Spleen (tissue), 11 donors: ENCODE measurements at regions not wholly inside any gene's neighbourhood (a gene's known extent, or its start where the extent isn't known, plus 50 kb on each side); places are given as distances from the start of the nearest gene placed in this dataset.

Source experiments
- DNase-seq: peaks from one replicate; pipeline ENCODE4 v3.0.0-alpha.2; 2020
- H3K27ac ChIP-seq, 8 donors: fragments of 200-600 bp; sonication (generic) in 7 of 8; 1 replicate in 4 of 8; 2 replicates in 4 of 8; pipeline versions ENCODE4 v1.5.0 to v1.8.0; 2016 to 2021; ENCODE audit warnings: inconsistent platforms in 4 of 8, mild to moderate bottlenecking in 4 of 8, moderate library complexity in 1 of 8
- H3K27me3 ChIP-seq, 7 donors: fragments of 200-600 bp; sonication (generic) in 6 of 7; replicated peaks in 1 of 7; 1 replicate in 4 of 7; 2 replicates in 3 of 7; pipeline versions ENCODE4 v1.5.0 to v1.8.0; 2016 to 2021; ENCODE audit warnings: inconsistent platforms in 3 of 7, mild to moderate bottlenecking in 1 of 7
- H3K36me3 ChIP-seq, 6 donors: fragments of 200-600 bp; sonication (generic) in 5 of 6; 1 replicate in 4 of 6; 2 replicates in 2 of 6; pipeline versions ENCODE4 v1.5.0 to v1.8.0; 2016 to 2021; ENCODE audit warnings: inconsistent platforms in 2 of 6
- H3K4me1 ChIP-seq, 6 donors: fragments of 200-600 bp; sonication (generic) in 5 of 6; 1 replicate in 3 of 6; 2 replicates in 3 of 6; pipeline versions ENCODE4 v1.5.0 to v1.8.0; 2016 to 2021; ENCODE audit warnings: inconsistent platforms in 3 of 6
- H3K4me3 ChIP-seq, 8 donors: fragments of 200-600 bp; sonication (generic) in 7 of 8; 1 replicate in 4 of 8; 2 replicates in 4 of 8; pipeline versions ENCODE4 v1.5.0 to v1.8.0; 2016 to 2021; ENCODE audit warnings: inconsistent platforms in 4 of 8, mild to moderate bottlenecking in 4 of 8, moderate library complexity in 2 of 8
- H3K9me3 ChIP-seq, 8 donors: fragments of 200-600 bp; sonication (generic) in 7 of 8; 1 replicate in 4 of 8; 2 replicates in 4 of 8; pipeline versions ENCODE4 v1.5.0 to v1.8.0; 2016 to 2021; ENCODE audit warnings: inconsistent platforms in 4 of 8
- POLR2A ChIP-seq, 3 donors: fragments of 450-650 bp; IDR thresholded peaks; one replicate each; pipeline ENCODE4 v1.5.1; 2017; ENCODE audit warnings: antibody characterized with exemption in 3 of 3, mild to moderate bottlenecking in 1 of 3
- POLR2AphosphoS5 ChIP-seq, 3 donors: sonication (generic); formaldehyde crosslinking; IDR thresholded peaks; one replicate each; pipeline ENCODE4 v1.5.1; 2017; ENCODE audit warnings: antibody characterized with exemption in 3 of 3
- WGBS, 5 donors: extraction: QIAGEN DNeasy Blood & Tissue Kit in 3 of 5; methylation state at CpG; one replicate each; pipeline versions ENCODE4 v1.1.5 to v1.1.7; 2013 to 2018; 5-methylcytosine and 5-hydroxymethylcytosine counted together
- intact Hi-C: fragments of 100-400 bp; cut with DNase I; formaldehyde crosslinking; loops from one replicate; pipeline ENCODE4 v1.15.0; 2023; ENCODE audit warnings: low total_unique reads
- TF ChIP-seq, protein P1 (sequence below), 11 experiments: fragments of 200-600 bp in 7 of 11; fragments of 450-650 bp in 4 of 11; sonication (generic) in 4 of 11; IDR thresholded peaks in 8 of 11; conservative IDR thresholded peaks in 3 of 11; 1 replicate in 7 of 11; 2 replicates in 4 of 11; pipeline versions ENCODE4 v1.4.0 to v1.8.0; 2016 to 2021; ENCODE audit warnings: antibody characterized with exemption in 11 of 11, inconsistent platforms in 4 of 11, mild to moderate bottlenecking in 1 of 11
- donor health status: healthy with polysubstance abuse.
- donor health status: DM: no; HTN: no; CAD: no; lungs with moderate emphysema.
- donor health status: DM: no; HTN: no; CAD: no.
- donor health status: Bipolar disorder and iron deficiency.
- donor health status: healthy.
- donor health status: DM: no; HTN: no; CAD: no.
- donor health status: DM: yes; HTN: yes; CAD: no.

- H3K27ac ChIP-seq = no peak overlapping the region
- H3K4me1 ChIP-seq = no peaks in the 10 kb centered on the region
- 91 to 96% (median 94%) methylated on average over 10 of the region's 10 CpGs for WGBS, 5 donors
- H3K27me3 ChIP-seq = peaks cover 0 to under 1% (median 0%) of the 10 kb centered on the region in 7 donors
- no peaks in the 10 kb centered on the region for H3K9me3 ChIP-seq
- no peaks in the 10 kb centered on the region for H3K36me3 ChIP-seq
- no peak for DNase-seq
- TF ChIP-seq, protein P1, sequence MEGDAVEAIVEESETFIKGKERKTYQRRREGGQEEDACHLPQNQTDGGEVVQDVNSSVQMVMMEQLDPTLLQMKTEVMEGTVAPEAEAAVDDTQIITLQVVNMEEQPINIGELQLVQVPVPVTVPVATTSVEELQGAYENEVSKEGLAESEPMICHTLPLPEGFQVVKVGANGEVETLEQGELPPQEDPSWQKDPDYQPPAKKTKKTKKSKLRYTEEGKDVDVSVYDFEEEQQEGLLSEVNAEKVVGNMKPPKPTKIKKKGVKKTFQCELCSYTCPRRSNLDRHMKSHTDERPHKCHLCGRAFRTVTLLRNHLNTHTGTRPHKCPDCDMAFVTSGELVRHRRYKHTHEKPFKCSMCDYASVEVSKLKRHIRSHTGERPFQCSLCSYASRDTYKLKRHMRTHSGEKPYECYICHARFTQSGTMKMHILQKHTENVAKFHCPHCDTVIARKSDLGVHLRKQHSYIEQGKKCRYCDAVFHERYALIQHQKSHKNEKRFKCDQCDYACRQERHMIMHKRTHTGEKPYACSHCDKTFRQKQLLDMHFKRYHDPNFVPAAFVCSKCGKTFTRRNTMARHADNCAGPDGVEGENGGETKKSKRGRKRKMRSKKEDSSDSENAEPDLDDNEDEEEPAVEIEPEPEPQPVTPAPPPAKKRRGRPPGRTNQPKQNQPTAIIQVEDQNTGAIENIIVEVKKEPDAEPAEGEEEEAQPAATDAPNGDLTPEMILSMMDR (IDR thresholded peaks at IDR 0.05 in 8 of 11, conservative IDR thresholded peaks at IDR 0.05 in 3 of 11) = no peak
- TF ChIP-seq POLR2A (IDR thresholded peaks at IDR 0.05) = no peak
- TF ChIP-seq POLR2AphosphoS5 (IDR thresholded peaks at IDR 0.05) = no peak
- intact Hi-C loops = no loop called here
- H3K4me3 ChIP-seq = no peak overlapping the region
Measured at GRCh38 chr18:75854808-75855207, 427.3 kb upstream of the SMIM21 start.

- H3K36me3 ChIP-seq = no peaks in the 10 kb centered on the region
- H3K9me3 ChIP-seq = no peaks in the 10 kb centered on the region
- no peaks in the 10 kb centered on the region for H3K27me3 ChIP-seq
- no peak overlapping the region for H3K27ac ChIP-seq
- H3K4me1 ChIP-seq = no peaks in the 10 kb centered on the region
- no peak for TF ChIP-seq POLR2AphosphoS5 (IDR thresholded peaks at IDR 0.05)
- TF ChIP-seq, protein P1 (IDR thresholded peaks at IDR 0.05 in 8 of 11, conservative IDR thresholded peaks at IDR 0.05 in 3 of 11) = no peak
- TF ChIP-seq POLR2A (IDR thresholded peaks at IDR 0.05) = no peak
- no peak overlapping the region for H3K4me3 ChIP-seq
- intact Hi-C loops = no loop called here
- no peak for DNase-seq
- 72 to 78% (median 77%) methylated on average over 4 of the region's 4 CpGs for WGBS, 5 donors
Measured at GRCh38 chr18:75854174-75854573, 426.7 kb upstream of the SMIM21 start.

GRCh38 chr18:75846321-75846720 lies 418.8 kb upstream of the SMIM21 start:
- no peaks in the 10 kb centered on the region for H3K4me1 ChIP-seq
- no peaks in the 10 kb centered on the region for H3K9me3 ChIP-seq
- intact Hi-C loops = no loop called here
- H3K4me3 ChIP-seq = no peak overlapping the region
- WGBS, 5 donors = 53 to 92% (median 86%) methylated on average over 3 of the region's 3 CpGs
- DNase-seq = no peak
- no peak overlapping the region for H3K27ac ChIP-seq
- no peaks in the 10 kb centered on the region for H3K27me3 ChIP-seq
- TF ChIP-seq POLR2A (IDR thresholded peaks at IDR 0.05) (no peak), POLR2AphosphoS5 (IDR thresholded peaks at IDR 0.05) (no peak)
- H3K36me3 ChIP-seq = no peaks in the 10 kb centered on the region

DNA sequence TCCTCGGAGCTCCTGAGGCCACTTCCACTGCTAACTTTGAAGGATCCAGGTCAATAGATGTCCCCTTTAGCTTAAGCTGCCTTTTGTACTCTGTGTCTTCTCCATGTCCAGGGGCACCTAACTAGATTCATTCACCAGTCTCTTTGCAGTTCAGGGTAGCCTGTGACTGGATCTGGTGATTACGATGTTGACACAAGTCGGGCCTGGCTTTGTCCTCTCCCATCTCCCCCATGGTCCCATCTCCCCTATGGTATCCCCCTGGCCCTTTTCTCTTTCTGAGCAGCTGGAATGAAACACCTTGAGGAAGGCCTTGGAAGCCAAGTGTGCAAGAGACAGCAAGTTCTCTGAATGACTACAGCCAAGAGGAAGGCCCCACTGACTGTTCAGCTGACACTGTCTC lies 417.9 kb upstream of the SMIM21 start:
- WGBS, 5 donors = 73 to 91% (median 88%) methylated on average over 3 of the region's 3 CpGs
- Histone ChIP-seq H3K27ac (no peak overlapping the region), H3K4me3 (no peak overlapping the region), H3K9me3 (no peaks in the 10 kb centered on the region), H3K27me3 (no peaks in the 10 kb centered on the region), H3K4me1 (no peaks in the 10 kb centered on the region), H3K36me3 (no peaks in the 10 kb centered on the region)
- DNase-seq = no peak
- intact Hi-C loops = no loop called here
- TF ChIP-seq, protein P1 (IDR thresholded peaks at IDR 0.05 in 8 of 11, conservative IDR thresholded peaks at IDR 0.05 in 3 of 11) = no peak
- no peak for TF ChIP-seq POLR2A (IDR thresholded peaks at IDR 0.05)
- TF ChIP-seq POLR2AphosphoS5 (IDR thresholded peaks at IDR 0.05) = no peak

- H3K4me1 ChIP-seq = no peaks in the 10 kb centered on the region
- H3K4me3 ChIP-seq = no peak overlapping the region
- H3K27ac ChIP-seq = no peak overlapping the region
- no peaks in the 10 kb centered on the region for H3K27me3 ChIP-seq
- DNase-seq = no peak
- no peaks in the 10 kb centered on the region for H3K36me3 ChIP-seq
- TF ChIP-seq POLR2AphosphoS5 (IDR thresholded peaks at IDR 0.05) = no peak
- TF ChIP-seq, protein P1 (IDR thresholded peaks at IDR 0.05 in 8 of 11, conservative IDR thresholded peaks at IDR 0.05 in 3 of 11) = no peak
- no peak for TF ChIP-seq POLR2A (IDR thresholded peaks at IDR 0.05)
- 81 to 88% (median 85%) methylated on average over 3 of the region's 3 CpGs for WGBS, 5 donors
- intact Hi-C loops = no loop called here
- H3K9me3 ChIP-seq = no peaks in the 10 kb centered on the region
Measured at GRCh38 chr18:75844146-75844545, 416.6 kb upstream of the SMIM21 start.
